SK-N-SH treated with all-trans-retinoic acid at 6 μM for 48 hours (cell line): ENCODE measurements at regions not wholly inside any gene's neighbourhood (a gene's known extent, or its start where the extent isn't known, plus 50 kb on each side); places are given as distances from the start of the nearest gene placed in this dataset.

ENCODE experiments used
- ARNTL ChIP-seq: fragments of 450-650 bp; formaldehyde crosslinking; IDR thresholded peaks from 2 replicates; pipeline ENCODE4 v1.5.0; 2020; ENCODE audit warnings: low read depth, mild to moderate bottlenecking, moderate library complexity, borderline replicate concordance
- BACH2 ChIP-seq: fragments of 250-450 bp; sonication (Bioruptor Pico); IDR thresholded peaks from 2 replicates; pipeline ENCODE4 v1.9.0; 2021; ENCODE audit warnings: mild to moderate bottlenecking, borderline replicate concordance
- CREB5 ChIP-seq: fragments of 250-450 bp; sonication (Bioruptor Pico); IDR thresholded peaks from 2 replicates; pipeline ENCODE4 v1.5.1; 2020; ENCODE audit warnings: low read depth, mild to moderate bottlenecking, moderate library complexity
- OSR1 ChIP-seq: fragments of 250-450 bp; sonication (Bioruptor Pico); IDR thresholded peaks from 2 replicates; pipeline ENCODE4 v1.8.0; 2022; ENCODE audit warnings: moderate library complexity, mild to moderate bottlenecking, inconsistent platforms
- TOX ChIP-seq: fragments of 250-450 bp; sonication (Bioruptor Pico); IDR thresholded peaks from 2 replicates; pipeline ENCODE4 v1.8.0; 2021; ENCODE audit warnings: mild to moderate bottlenecking, moderate library complexity, borderline replicate concordance
- ZFP3 ChIP-seq: fragments of 250-450 bp; sonication (Bioruptor Pico); IDR thresholded peaks from 2 replicates; pipeline ENCODE4 v1.5.0; 2020; ENCODE audit warnings: mild to moderate bottlenecking, moderate library complexity
- ZFP30 ChIP-seq: fragments of 450-650 bp; formaldehyde crosslinking; IDR thresholded peaks from 2 replicates; pipeline ENCODE4 v1.5.0; 2022; ENCODE audit warnings: mild to moderate bottlenecking, moderate library complexity
- ZNF565 ChIP-seq: fragments of 450-650 bp; formaldehyde crosslinking; conservative IDR thresholded peaks from 2 replicates; pipeline ENCODE4 v1.5.0; 2020; ENCODE audit warnings: low read depth, mild to moderate bottlenecking, moderate library complexity
- ZNF70 ChIP-seq: fragments of 450-650 bp; formaldehyde crosslinking; IDR thresholded peaks from 2 replicates; pipeline ENCODE4 v1.5.0; 2020; ENCODE audit warnings: mild to moderate bottlenecking, moderate library complexity
- ZNF8 ChIP-seq: fragments of 450-650 bp; formaldehyde crosslinking; IDR thresholded peaks from 2 replicates; pipeline ENCODE4 v1.5.0; 2020; ENCODE audit warnings: mild to moderate bottlenecking, moderate library complexity
- TF ChIP-seq, protein P1 (sequence below): fragments of 250-450 bp; sonication (Bioruptor Pico); IDR thresholded peaks from 2 replicates; pipeline ENCODE4 v1.8.0; 2021; ENCODE audit warnings: low read depth, mild to moderate bottlenecking, moderate library complexity, borderline replicate concordance
- TF ChIP-seq, protein P2 (sequence below): fragments of 250-450 bp; sonication (Bioruptor Pico); IDR thresholded peaks from 2 replicates; pipeline ENCODE4 v1.8.0; 2020; ENCODE audit warnings: mild to moderate bottlenecking, moderate library complexity, borderline replicate concordance

- TF ChIP-seq, protein P1, sequence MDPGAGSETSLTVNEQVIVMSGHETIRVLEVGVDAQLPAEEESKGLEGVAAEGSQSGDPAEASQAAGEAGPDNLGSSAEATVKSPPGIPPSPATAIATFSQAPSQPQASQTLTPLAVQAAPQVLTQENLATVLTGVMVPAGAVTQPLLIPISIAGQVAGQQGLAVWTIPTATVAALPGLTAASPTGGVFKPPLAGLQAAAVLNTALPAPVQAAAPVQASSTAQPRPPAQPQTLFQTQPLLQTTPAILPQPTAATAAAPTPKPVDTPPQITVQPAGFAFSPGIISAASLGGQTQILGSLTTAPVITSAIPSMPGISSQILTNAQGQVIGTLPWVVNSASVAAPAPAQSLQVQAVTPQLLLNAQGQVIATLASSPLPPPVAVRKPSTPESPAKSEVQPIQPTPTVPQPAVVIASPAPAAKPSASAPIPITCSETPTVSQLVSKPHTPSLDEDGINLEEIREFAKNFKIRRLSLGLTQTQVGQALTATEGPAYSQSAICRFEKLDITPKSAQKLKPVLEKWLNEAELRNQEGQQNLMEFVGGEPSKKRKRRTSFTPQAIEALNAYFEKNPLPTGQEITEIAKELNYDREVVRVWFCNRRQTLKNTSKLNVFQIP (CRISPR knock-in tag) = no peak
- no peak for TF ChIP-seq ARNTL (CRISPR knock-in tag)
- TF ChIP-seq OSR1 = no peak
- TF ChIP-seq CREB5 (CRISPR knock-in tag) = no peak
- no peak for TF ChIP-seq ZFP30 (CRISPR knock-in tag)
- no peak for TF ChIP-seq ZNF70 (CRISPR knock-in tag)
- no peak for TF ChIP-seq ZNF565
- no peak for TF ChIP-seq ZNF8 (CRISPR knock-in tag)
- TF ChIP-seq BACH2 (CRISPR knock-in tag) = no peak
- TF ChIP-seq ZFP3 = no peak
- TF ChIP-seq, protein P2, sequence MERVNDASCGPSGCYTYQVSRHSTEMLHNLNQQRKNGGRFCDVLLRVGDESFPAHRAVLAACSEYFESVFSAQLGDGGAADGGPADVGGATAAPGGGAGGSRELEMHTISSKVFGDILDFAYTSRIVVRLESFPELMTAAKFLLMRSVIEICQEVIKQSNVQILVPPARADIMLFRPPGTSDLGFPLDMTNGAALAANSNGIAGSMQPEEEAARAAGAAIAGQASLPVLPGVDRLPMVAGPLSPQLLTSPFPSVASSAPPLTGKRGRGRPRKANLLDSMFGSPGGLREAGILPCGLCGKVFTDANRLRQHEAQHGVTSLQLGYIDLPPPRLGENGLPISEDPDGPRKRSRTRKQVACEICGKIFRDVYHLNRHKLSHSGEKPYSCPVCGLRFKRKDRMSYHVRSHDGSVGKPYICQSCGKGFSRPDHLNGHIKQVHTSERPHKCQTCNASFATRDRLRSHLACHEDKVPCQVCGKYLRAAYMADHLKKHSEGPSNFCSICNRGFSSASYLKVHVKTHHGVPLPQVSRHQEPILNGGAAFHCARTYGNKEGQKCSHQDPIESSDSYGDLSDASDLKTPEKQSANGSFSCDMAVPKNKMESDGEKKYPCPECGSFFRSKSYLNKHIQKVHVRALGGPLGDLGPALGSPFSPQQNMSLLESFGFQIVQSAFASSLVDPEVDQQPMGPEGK (CRISPR knock-in tag) = no peak
- no peak for TF ChIP-seq TOX (CRISPR knock-in tag)
Observed at GRCh38 chr7:118046801-118047200, 137.2 kb upstream of the LSM8 start.
